ENCODE measurements at regions not wholly inside any gene's neighbourhood (a gene's known extent, or its start where the extent isn't known, plus 50 kb on each side); places are given as distances from the start of the nearest gene placed in this dataset.

DNA sequence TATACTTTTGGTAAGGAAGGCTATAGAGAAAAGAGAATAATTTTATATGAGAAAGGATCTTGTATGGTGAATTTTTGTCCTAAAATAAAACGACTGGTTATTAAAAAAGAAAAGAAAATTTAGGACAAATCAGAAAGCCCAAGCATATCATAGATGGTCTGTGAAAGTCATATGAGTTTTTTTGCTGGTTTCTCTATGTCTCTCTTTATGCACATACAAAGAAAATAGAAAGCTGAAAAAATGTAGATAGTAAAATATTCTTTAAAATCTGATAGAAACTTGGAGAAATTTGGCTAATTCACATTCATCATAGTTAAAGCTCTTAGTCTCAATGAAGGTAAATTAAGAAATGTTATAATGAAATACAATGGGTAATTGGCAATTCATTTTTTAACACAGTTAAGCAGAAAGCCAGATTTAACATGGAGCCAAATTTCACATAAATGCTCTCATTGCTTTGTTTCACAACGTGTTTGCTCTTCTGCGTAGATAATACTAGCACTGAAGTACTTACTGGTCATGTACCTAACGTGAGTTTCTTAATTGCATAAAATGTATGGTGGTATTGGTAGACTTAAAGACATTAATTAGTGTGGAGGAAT lies 621.5 kb upstream of the ATXN8OS start:
- 63 to 64% methylated on average over 4 of the region's 4 CpGs for WGBS, 2 donors
- H3K27me3 ChIP-seq: no peaks in the 10 kb centered on the region
- no peak overlapping the region for H3K27ac ChIP-seq
- DNase-seq (ENCODE audit: low spot score in 2 of 2): no peak
- H3K36me3 ChIP-seq: no peaks in the 10 kb centered on the region
- no peaks in the 10 kb centered on the region for H3K4me1 ChIP-seq
- no peak overlapping the region for H3K4me3 ChIP-seq
- peaks cover 0 to 10% (median 0%) of the 10 kb centered on the region in 4 donors for H3K9me3 ChIP-seq
- TF ChIP-seq, protein P1, sequence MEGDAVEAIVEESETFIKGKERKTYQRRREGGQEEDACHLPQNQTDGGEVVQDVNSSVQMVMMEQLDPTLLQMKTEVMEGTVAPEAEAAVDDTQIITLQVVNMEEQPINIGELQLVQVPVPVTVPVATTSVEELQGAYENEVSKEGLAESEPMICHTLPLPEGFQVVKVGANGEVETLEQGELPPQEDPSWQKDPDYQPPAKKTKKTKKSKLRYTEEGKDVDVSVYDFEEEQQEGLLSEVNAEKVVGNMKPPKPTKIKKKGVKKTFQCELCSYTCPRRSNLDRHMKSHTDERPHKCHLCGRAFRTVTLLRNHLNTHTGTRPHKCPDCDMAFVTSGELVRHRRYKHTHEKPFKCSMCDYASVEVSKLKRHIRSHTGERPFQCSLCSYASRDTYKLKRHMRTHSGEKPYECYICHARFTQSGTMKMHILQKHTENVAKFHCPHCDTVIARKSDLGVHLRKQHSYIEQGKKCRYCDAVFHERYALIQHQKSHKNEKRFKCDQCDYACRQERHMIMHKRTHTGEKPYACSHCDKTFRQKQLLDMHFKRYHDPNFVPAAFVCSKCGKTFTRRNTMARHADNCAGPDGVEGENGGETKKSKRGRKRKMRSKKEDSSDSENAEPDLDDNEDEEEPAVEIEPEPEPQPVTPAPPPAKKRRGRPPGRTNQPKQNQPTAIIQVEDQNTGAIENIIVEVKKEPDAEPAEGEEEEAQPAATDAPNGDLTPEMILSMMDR (IDR thresholded peaks at IDR 0.05): no peak
- TF ChIP-seq EP300 (IDR thresholded peaks at IDR 0.05) (no peak), POLR2A (IDR thresholded peaks at IDR 0.05) (no peak)

DNA sequence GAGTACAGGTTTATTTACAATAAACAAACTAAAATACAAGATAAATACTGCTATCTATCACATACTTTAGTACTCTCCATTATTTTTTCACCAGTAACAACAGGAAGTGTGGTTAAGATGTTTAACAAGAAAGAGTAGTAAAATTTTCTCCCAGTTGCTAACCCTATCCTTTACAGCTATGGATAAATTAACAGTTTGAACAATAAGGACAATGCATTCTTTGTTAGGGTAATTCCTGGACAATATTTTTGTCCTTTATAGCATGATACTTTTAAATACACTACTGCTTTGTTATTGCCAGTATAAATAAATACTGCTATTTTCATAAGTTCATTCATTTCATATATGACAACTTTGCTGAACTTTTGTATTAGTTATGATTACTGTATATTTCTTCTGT lies 630.2 kb upstream of the ATXN8OS start:
- Histone ChIP-seq H3K4me3 (no peak overlapping the region), H3K9me3 (peaks cover 0 to 3% (median 0%) of the 10 kb centered on the region in 4 donors), H3K27me3 (no peaks in the 10 kb centered on the region), H3K36me3 (no peaks in the 10 kb centered on the region), H3K27ac (no peak overlapping the region), H3K4me1 (no peaks in the 10 kb centered on the region)
- no peak for DNase-seq (ENCODE audit: low spot score in 2 of 2)
- no peak for TF ChIP-seq POLR2A (IDR thresholded peaks at IDR 0.05)

GRCh38 chr13:69474011-69474685 lies 633.5 kb upstream of the ATXN8OS start:
- no peak for DNase-seq (ENCODE audit: low spot score in 2 of 2)
- no peak for TF ChIP-seq POLR2A (IDR thresholded peaks at IDR 0.05)
- TF ChIP-seq EP300 (IDR thresholded peaks at IDR 0.05): no peak
- TF ChIP-seq, protein P1 (IDR thresholded peaks at IDR 0.05): no peak
- Histone ChIP-seq H3K9me3 (no peaks in the 10 kb centered on the region), H3K4me3 (no peak overlapping the region), H3K27ac (no peak overlapping the region), H3K36me3 (no peaks in the 10 kb centered on the region), H3K4me1 (no peaks in the 10 kb centered on the region), H3K27me3 (no peaks in the 10 kb centered on the region)
- 34 to 42% methylated on average over 2 of the region's 2 CpGs for WGBS, 2 donors

- Histone ChIP-seq H3K9me3 (no peaks in the 10 kb centered on the region), H3K27me3 (no peaks in the 10 kb centered on the region), H3K4me1 (no peaks in the 10 kb centered on the region), H3K4me3 (no peak overlapping the region), H3K36me3 (no peaks in the 10 kb centered on the region), H3K27ac (no peak overlapping the region)
- TF ChIP-seq, protein P1 (IDR thresholded peaks at IDR 0.05): no peak
- TF ChIP-seq POLR2A (IDR thresholded peaks at IDR 0.05): no peak
- DNase-seq (ENCODE audit: low spot score in 2 of 2): no peak
- WGBS, 2 donors: 59 to 67% methylated on average over 2 of the region's 2 CpGs
Measured at GRCh38 chr13:69468624-69469023, 639.0 kb upstream of the ATXN8OS start.

DNA sequence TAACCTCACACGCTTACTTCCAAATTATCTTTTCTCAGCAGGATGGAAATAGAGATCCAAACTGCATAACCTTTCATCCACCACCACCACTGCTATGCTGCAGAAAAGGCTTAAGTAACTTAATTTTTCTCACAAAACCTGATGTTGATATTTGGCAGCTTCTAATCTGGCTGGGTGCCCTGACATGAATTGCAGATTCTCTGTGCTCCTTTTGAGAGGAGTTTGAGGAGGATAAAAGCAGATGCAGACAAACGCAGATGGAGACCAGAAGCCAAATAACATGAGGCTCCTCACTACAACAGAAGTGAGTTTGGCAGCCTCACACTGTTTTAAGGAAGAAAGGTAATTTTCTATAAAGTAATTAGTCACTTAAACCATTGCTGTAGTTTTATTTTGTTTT lies 646.2 kb upstream of the ATXN8OS start:
- Histone ChIP-seq H3K4me3 (no peak overlapping the region), H3K9me3 (no peaks in the 10 kb centered on the region), H3K27ac (no peak overlapping the region), H3K27me3 (no peaks in the 10 kb centered on the region), H3K4me1 (no peaks in the 10 kb centered on the region), H3K36me3 (no peaks in the 10 kb centered on the region)
- WGBS, 2 donors: 48% methylated on average over 2 of the region's 2 CpGs
- TF ChIP-seq, protein P1 (IDR thresholded peaks at IDR 0.05): no peak
- TF ChIP-seq EP300 (IDR thresholded peaks at IDR 0.05): no peak
- no peak for DNase-seq (ENCODE audit: low spot score in 2 of 2)
